A673 (cell line): ENCODE measurements at regions not wholly inside any gene's neighbourhood (a gene's known extent, or its start where the extent isn't known, plus 50 kb on each side); places are given as distances from the start of the nearest gene placed in this dataset.

Source experiments
- CTCF ChIP-seq: fragments of 300-800, 200-600 bp; sonication (generic); conservative IDR thresholded peaks from 2 replicates; pipeline ENCODE4 v1.5.1; 2017; ENCODE audit warnings: low read depth, mild to moderate bottlenecking, antibody characterized with exemption, low read length, moderate library complexity, mixed read lengths
- EZH2 ChIP-seq: fragments of 200-600 bp; sonication (generic); IDR thresholded peaks from 2 replicates; pipeline ENCODE4 v1.6.1; 2017; ENCODE audit warnings: borderline replicate concordance, low read depth, mild to moderate bottlenecking, mixed read lengths, antibody characterized with exemption, low read length; ENCODE audit not compliant: poor library complexity, severe bottlenecking

- TF ChIP-seq EZH2 (no peak), CTCF (no peak)
These were observed 1554.6 kb downstream of the CDH8 start for GRCh38 chr16:60481591-60481990.
